ENCODE measurements at regions not wholly inside any gene's neighbourhood (a gene's known extent, or its start where the extent isn't known, plus 50 kb on each side); places are given as distances from the start of the nearest gene placed in this dataset.

DNA sequence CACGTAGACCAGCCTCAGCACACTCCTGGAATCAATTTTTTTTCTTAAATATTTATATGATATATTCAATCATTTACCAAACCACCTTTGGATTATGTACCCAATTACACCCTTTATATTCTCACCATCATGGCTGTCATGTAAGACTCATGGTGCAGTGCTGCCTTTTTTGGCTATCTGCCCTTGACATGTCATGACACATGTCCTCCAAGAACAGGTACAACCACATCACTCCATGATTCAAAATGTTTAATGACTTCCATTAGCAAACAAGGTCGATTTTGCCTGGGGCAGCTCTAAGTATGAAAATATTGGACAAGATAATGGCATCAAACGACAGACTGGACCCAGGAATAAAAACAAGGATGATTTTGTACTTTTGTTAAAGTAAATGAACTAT lies 861.1 kb upstream of the ADAMTS5 start:
- no peak for DNase-seq

DNA sequence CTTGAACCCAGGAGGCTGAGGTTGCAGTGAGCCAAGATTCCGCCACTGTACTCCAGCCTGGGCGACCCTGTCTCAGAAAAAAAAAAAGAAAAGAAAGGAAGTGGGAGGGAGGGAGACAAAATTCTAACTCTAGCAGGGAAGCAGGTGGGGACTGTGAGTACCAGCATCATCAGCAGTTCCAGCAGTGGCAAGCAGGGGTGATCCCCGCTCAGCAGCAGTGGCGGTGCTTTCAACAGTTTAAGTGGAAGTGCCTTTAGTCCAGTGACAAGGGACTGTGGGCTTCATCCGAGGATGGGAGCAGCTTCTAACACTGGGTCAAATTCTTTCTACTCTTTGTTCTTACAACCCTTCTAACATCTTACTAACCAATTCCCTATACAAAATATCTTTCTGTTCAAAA lies 858.1 kb upstream of the ADAMTS5 start:
- no peak for DNase-seq

- DNase-seq, result no peak
These were observed 856.8 kb upstream of the ADAMTS5 start for GRCh38 chr21:27823652-27824201.

DNA sequence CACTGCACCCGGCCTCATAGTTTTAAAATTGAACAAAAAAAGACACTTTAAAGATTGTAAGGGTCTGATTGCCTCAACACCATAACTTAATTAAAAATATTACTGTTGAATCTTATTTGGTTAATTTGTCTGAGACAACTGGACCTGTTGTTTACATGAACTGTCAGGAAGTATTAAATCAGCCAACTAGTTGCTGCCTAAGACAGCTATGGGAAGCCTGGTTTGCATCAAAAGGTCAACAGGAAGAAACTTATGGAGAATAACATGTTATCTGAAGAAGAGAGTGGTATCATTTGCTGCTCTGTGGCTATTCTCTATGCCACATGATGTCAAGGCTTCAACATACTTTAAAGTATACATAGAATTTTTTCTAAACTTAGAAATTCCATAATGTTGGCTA lies 853.5 kb upstream of the ADAMTS5 start:
- no peak for DNase-seq

- no peak for DNase-seq
These were observed 852.4 kb upstream of the ADAMTS5 start for GRCh38 chr21:27819299-27819698.

- DNase-seq, result no peak
These were observed 852.0 kb upstream of the ADAMTS5 start for GRCh38 chr21:27818847-27819246.

GRCh38 chr21:27817902-27818623 lies 851.2 kb upstream of the ADAMTS5 start:
- no peak for DNase-seq

GRCh38 chr21:27817074-27817473 lies 850.2 kb upstream of the ADAMTS5 start:
- DNase-seq, result no peak

DNA sequence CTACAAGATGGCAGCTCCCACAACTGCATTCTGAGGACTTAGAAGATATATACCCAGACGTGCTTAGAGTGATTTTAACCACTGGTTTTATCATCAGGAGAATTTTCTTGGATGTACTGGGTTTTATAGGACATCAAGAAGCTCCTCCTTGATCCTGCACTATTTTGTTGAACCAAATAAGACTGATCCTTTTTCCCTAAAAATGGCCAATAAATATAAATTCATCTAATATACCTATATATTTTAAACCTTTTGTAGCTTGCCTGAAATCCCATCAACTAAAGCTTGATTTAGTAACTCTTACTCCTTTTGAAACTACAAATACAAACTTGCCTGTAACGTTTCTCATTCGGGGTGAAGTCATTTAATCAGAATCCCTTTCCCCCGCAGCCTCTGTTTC lies 849.4 kb upstream of the ADAMTS5 start:
- no peak for DNase-seq

GRCh38 chr21:27814226-27814625 lies 847.3 kb upstream of the ADAMTS5 start:
- no peak for DNase-seq

DNA sequence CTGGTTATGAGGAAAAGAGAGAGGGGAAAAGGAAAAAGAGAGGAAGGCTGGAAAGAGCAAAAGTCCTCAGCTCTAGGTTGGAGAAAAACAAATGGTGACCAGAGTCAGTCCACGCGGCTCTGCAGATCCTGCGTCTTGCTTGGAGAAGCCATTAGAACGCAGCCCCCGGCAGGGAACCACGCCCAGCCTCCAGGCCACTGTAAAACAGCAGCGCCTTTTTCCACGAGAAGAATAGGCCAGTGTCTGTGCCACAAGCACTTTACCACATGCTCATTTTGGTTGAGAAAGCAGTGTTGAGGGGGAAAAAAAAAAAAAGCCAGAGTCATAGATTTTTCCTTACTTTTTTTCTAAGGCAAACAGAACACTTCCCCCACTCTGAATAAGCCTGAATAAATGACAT lies 846.9 kb upstream of the ADAMTS5 start:
- peak in 45 of 51 donors; percentile 4 to 89 (median 61) for DNase-seq

DNA sequence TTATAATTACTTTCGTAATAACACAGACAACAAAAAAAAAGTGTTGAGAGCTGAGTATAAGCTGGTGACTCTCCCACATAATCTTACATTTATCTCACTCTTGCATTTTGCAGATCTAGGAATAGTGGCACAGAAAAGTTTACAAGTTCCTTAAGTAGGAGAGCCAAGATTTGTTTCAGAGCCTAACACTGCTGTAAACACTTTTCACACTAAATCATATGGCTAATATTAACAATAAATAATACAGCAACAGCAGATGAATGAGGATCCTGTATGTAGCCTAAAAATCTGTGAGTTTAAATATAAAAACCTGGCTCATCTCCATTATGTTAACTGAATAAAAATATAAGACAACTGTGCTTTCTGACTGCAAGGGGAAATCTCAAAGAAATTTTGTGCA lies 846.5 kb upstream of the ADAMTS5 start:
- no peak for DNase-seq

GRCh38 chr21:27812279-27812678 lies 845.4 kb upstream of the ADAMTS5 start:
- DNase-seq, result no peak

- DNase-seq, result no peak
These were observed 842.0 kb upstream of the ADAMTS5 start for GRCh38 chr21:27808923-27809322.

DNA sequence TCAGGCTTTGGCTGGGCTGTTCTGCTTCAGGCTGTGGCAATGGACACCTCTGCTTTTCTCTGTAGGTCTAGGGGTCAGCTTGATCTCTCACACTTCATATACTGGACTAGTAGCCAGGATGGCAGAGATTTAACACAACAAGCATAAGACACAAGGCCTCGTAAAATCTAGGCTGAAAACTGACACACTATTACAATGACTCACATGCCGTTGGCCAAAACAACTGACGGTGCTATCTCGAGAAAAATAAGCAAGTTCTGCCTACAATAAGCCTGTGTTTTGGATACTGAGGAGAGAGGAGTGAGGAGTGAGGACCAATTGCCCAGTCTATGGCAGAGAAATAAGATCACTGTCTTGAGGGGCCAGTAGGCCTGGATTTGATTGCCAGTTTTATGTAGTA lies 840.7 kb upstream of the ADAMTS5 start:
- DNase-seq, result no peak

GRCh38 chr21:27806281-27806680 lies 839.4 kb upstream of the ADAMTS5 start:
- no peak for DNase-seq

DNA sequence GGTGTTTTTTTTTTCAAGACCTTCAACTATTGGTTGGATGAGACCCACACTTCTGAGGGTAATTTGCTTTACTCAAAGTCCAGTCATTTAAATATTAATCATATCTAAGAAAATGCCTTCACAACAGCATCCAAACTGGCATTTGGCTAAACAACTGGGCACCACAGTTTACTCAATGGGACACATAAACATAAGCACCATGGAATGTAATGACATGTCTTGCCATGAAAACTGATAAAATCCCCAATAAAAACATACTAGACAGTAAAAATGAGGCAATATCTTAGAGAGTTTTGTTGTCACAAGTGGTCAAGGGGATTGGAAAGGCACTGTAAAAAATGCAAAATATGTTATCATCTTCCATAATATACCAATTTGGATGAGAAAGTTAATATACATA lies 838.8 kb upstream of the ADAMTS5 start:
- no peak for DNase-seq

GRCh38 chr21:27804515-27804914 lies 837.6 kb upstream of the ADAMTS5 start:
- no peak for DNase-seq

GRCh38 chr21:27803571-27803970 lies 836.7 kb upstream of the ADAMTS5 start:
- no peak for DNase-seq

- peak in 28 of 51 donors; percentile 0 to 82 (median 16) for DNase-seq
These were observed 836.1 kb upstream of the ADAMTS5 start for GRCh38 chr21:27802816-27803475.

GRCh38 chr21:27799861-27800260 lies 833.0 kb upstream of the ADAMTS5 start:
- DNase-seq, result no peak

- no peak for DNase-seq
These were observed 829.2 kb upstream of the ADAMTS5 start for GRCh38 chr21:27796106-27796505.

GRCh38 chr21:27795418-27795817 lies 828.5 kb upstream of the ADAMTS5 start:
- no peak for DNase-seq
